DND-41 (cell line): ENCODE measurements at regions not wholly inside any gene's neighbourhood (a gene's known extent, or its start where the extent isn't known, plus 50 kb on each side); places are given as distances from the start of the nearest gene placed in this dataset.

Experiments used
- ATAC-seq: fragments of 200-7000 bp; cut with Tn5 transposase; 3 replicates; pipeline ENCODE4 v1.9.1; 2021; ENCODE audit warnings: low read depth; ENCODE audit not compliant: insufficient read depth
- DNase-seq: peaks from one replicate; pipeline ENCODE4 v3.0.0-alpha.2; 2020
- H2AFZ ChIP-seq: 2 replicates; pipeline ENCODE4 v1.6.0; 2012; ENCODE audit warnings: low read depth, low read length
- H3K27ac ChIP-seq: 2 replicates; pipeline ENCODE4 v1.5.1; 2012; ENCODE audit warnings: low read length, inconsistent platforms
- H3K27me3 ChIP-seq: fragments of 200-600 bp; sonication (generic); 2 replicates; pipeline ENCODE4 v1.6.0; 2012; ENCODE audit warnings: low read length, mild to moderate bottlenecking, inconsistent platforms; ENCODE audit not compliant: insufficient read depth, poor library complexity
- H3K36me3 ChIP-seq: 2 replicates; pipeline ENCODE4 v1.5.1; 2012; ENCODE audit warnings: low read length, inconsistent platforms; ENCODE audit not compliant: insufficient read depth
- H3K4me1 ChIP-seq: 2 replicates; pipeline ENCODE4 v1.5.1; 2012; ENCODE audit warnings: mild to moderate bottlenecking, low read length; ENCODE audit not compliant: insufficient read depth
- H3K4me2 ChIP-seq: 2 replicates; pipeline ENCODE4 v1.6.0; 2012; ENCODE audit warnings: mild to moderate bottlenecking, moderate library complexity, low read length, inconsistent platforms; ENCODE audit not compliant: insufficient read depth
- H3K4me3 ChIP-seq, 2 experiments: fragments of 200-600 bp in 1 of 2; shearing (Covaris generic) in 1 of 2; 2 replicates each; pipeline ENCODE4 v1.5.1; 2012 to 2016; ENCODE audit warnings: inconsistent platforms in 2 of 2, low read length in 2 of 2, mild to moderate bottlenecking in 2 of 2, low read depth in 1 of 2, moderate library complexity in 1 of 2
- H3K79me2 ChIP-seq: 2 replicates; pipeline ENCODE4 v1.6.0; 2012; ENCODE audit warnings: low read length, inconsistent platforms; ENCODE audit not compliant: insufficient read depth
- H3K9ac ChIP-seq: 2 replicates; pipeline ENCODE4 v1.6.0; 2012; ENCODE audit warnings: low read depth, mild to moderate bottlenecking, inconsistent platforms, low read length, moderate library complexity
- H3K9me3 ChIP-seq: 2 replicates; pipeline ENCODE4 v1.5.1; 2012; ENCODE audit warnings: low read length, moderate library complexity, mild to moderate bottlenecking, inconsistent platforms; ENCODE audit not compliant: insufficient read depth, severe bottlenecking
- H4K20me1 ChIP-seq: 2 replicates; pipeline ENCODE4 v1.6.0; 2012; ENCODE audit warnings: low read length; ENCODE audit not compliant: insufficient read depth
- CTCF ChIP-seq: IDR thresholded peaks from 2 replicates; pipeline ENCODE4 v1.5.1; 2012; ENCODE audit warnings: borderline replicate concordance, low read length, moderate library complexity, mild to moderate bottlenecking; ENCODE audit not compliant: poor library complexity, severe bottlenecking; ENCODE audit errors: extremely low read depth
- EZH2 ChIP-seq: IDR thresholded peaks from 3 replicates; pipeline ENCODE4 v1.6.1; 2012; ENCODE audit warnings: borderline replicate concordance, low read depth, mild to moderate bottlenecking, moderate library complexity, low read length, inconsistent platforms; ENCODE audit not compliant: severe bottlenecking

DNA sequence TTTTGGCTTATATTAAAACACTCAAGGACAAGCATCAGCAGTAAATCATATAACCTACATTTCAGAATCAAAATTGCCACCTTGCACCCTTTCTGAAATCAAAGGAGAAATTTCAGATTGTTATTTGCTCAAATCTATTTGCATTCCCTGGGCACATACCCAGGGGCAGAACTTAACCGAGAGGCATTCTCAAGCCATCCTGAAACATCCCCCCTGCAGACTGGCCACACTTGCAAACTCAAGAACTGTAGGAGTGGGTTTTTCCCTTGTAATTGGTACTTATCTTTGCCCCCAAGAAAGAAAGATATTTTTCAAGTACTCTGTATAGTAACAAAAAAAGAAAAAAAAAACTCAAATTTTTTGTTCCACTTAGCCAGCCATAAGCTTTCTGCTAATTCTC is 213.6 kb upstream of the ESRRG start:
- Histone ChIP-seq H3K4me2 (no peak overlapping the region), H2AFZ (no peak overlapping the region), H3K36me3 (no peaks in the 10 kb centered on the region), H3K4me1 (no peaks in the 10 kb centered on the region), H4K20me1 (no peaks in the 10 kb centered on the region), H3K79me2 (no peaks in the 10 kb centered on the region), H3K9me3 (no peaks in the 10 kb centered on the region), H3K27ac (no peak overlapping the region), H3K9ac (no peak overlapping the region), H3K27me3 (no peaks in the 10 kb centered on the region), H3K4me3 (no peak overlapping the region)
- DNase-seq: no peak
- no peak for TF ChIP-seq CTCF
- TF ChIP-seq EZH2: no peak
- no peak for ATAC-seq

- Histone ChIP-seq H4K20me1 (no peaks in the 10 kb centered on the region), H3K79me2 (no peaks in the 10 kb centered on the region), H3K4me1 (no peaks in the 10 kb centered on the region), H3K36me3 (no peaks in the 10 kb centered on the region), H3K4me2 (no peak overlapping the region), H2AFZ (no peak overlapping the region), H3K9ac (no peak overlapping the region), H3K4me3 (no peak overlapping the region), H3K27me3 (no peaks in the 10 kb centered on the region), H3K9me3 (no peaks in the 10 kb centered on the region), H3K27ac (no peak overlapping the region)
- no peak for DNase-seq
- ATAC-seq: no peak
- TF ChIP-seq CTCF (no peak), EZH2 (no peak)
These were observed 212.7 kb upstream of the ESRRG start for GRCh38 chr1:216935901-216936300.

- H3K4me2 ChIP-seq: no peak overlapping the region
- no peak overlapping the region for H3K9ac ChIP-seq
- no peak for TF ChIP-seq CTCF
- TF ChIP-seq EZH2: no peak
- no peak overlapping the region for H2AFZ ChIP-seq
- H3K27me3 ChIP-seq: no peaks in the 10 kb centered on the region
- no peaks in the 10 kb centered on the region for H3K9me3 ChIP-seq
- no peak for DNase-seq
- H3K36me3 ChIP-seq: no peaks in the 10 kb centered on the region
- no peak for ATAC-seq
- no peak overlapping the region for H3K4me3 ChIP-seq
- no peak overlapping the region for H3K27ac ChIP-seq
- H3K4me1 ChIP-seq: no peaks in the 10 kb centered on the region
- H4K20me1 ChIP-seq: no peaks in the 10 kb centered on the region
- H3K79me2 ChIP-seq: no peaks in the 10 kb centered on the region
These were observed 209.2 kb upstream of the ESRRG start for GRCh38 chr1:216932424-216932823.
